HG03469 (cell line): ENCODE measurements at regions not wholly inside any gene's neighbourhood (a gene's known extent, or its start where the extent isn't known, plus 50 kb on each side); places are given as distances from the start of the nearest gene placed in this dataset.

ENCODE experiments used
- ATAC-seq: cut with Tn5 transposase; IDR thresholded peaks from one replicate; pipeline ENCODE4 v1.9.1; 2021; ENCODE audit warnings: mild to moderate bottlenecking, moderate library complexity, moderate number of reproducible peaks; ENCODE audit not compliant: unreplicated experiment

GRCh38 chr3:154018100-154018696 lies 103.0 kb upstream of the ARHGEF26 start:
- ATAC-seq, result peak; percentile 75

- no peak for ATAC-seq
Observed at GRCh38 chr3:154022606-154023005, 98.6 kb upstream of the ARHGEF26 start.

GRCh38 chr3:154023148-154023547 lies 98.0 kb upstream of the ARHGEF26 start:
- no peak for ATAC-seq

- no peak for ATAC-seq
Observed at GRCh38 chr3:154025007-154025406, 96.2 kb upstream of the ARHGEF26 start.

GRCh38 chr3:154029926-154030325 lies 91.3 kb upstream of the ARHGEF26 start:
- ATAC-seq, result no peak

GRCh38 chr3:154034797-154035330 lies 86.3 kb upstream of the ARHGEF26 start:
- no peak for ATAC-seq

GRCh38 chr3:154040283-154040682 lies 80.9 kb upstream of the ARHGEF26 start:
- ATAC-seq, result peak; percentile 74

GRCh38 chr3:154044671-154045070 lies 76.5 kb upstream of the ARHGEF26 start:
- ATAC-seq, result no peak

- no peak for ATAC-seq
Observed at GRCh38 chr3:154050216-154050615, 71.0 kb upstream of the ARHGEF26 start.

GRCh38 chr3:154050766-154051165 lies 70.4 kb upstream of the ARHGEF26 start:
- no peak for ATAC-seq

- ATAC-seq, result no peak
Observed at GRCh38 chr3:154059833-154060232, 61.4 kb upstream of the ARHGEF26 start.

GRCh38 chr3:154060238-154061000 lies 60.8 kb upstream of the ARHGEF26 start:
- ATAC-seq, result no peak

- ATAC-seq, result no peak
Observed at GRCh38 chr3:154061001-154061370, 60.2 kb upstream of the ARHGEF26 start.

GRCh38 chr3:154062513-154062912 lies 58.7 kb upstream of the ARHGEF26 start:
- no peak for ATAC-seq

GRCh38 chr3:154071146-154071545 lies 50.0 kb upstream of the ARHGEF26 start:
- no peak for ATAC-seq
